Mesendoderm (in vitro differentiated cells): ENCODE measurements at regions not wholly inside any gene's neighbourhood (a gene's known extent, or its start where the extent isn't known, plus 50 kb on each side); places are given as distances from the start of the nearest gene placed in this dataset.
"Not testable (repeated sequence)": the region's sequence is repeated elsewhere in the genome, so short reads cannot be mapped to it uniquely, and the experiment has no call there.

Experiments used
- DNase-seq: peaks from one replicate; pipeline ENCODE4 v3.0.0; 2013
- H2AK5ac ChIP-seq: 2 replicates; pipeline ENCODE4 v1.6.1; 2013; ENCODE audit warnings: low read length, inconsistent platforms
- H2BK120ac ChIP-seq: 2 replicates; pipeline ENCODE4 v1.6.1; 2013; ENCODE audit warnings: low read depth, mild to moderate bottlenecking, low read length, moderate library complexity, mixed read lengths
- H2BK15ac ChIP-seq: replicated peaks from 2 replicates; pipeline ENCODE4 v1.6.1; 2013; ENCODE audit warnings: low read depth, mild to moderate bottlenecking, moderate library complexity
- H2BK5ac ChIP-seq: 2 replicates; pipeline ENCODE4 v1.6.1; 2013; ENCODE audit warnings: low read length, inconsistent platforms
- H3K18ac ChIP-seq: 2 replicates; pipeline ENCODE4 v1.6.1; 2013; ENCODE audit warnings: mild to moderate bottlenecking, low read length, mixed read lengths
- H3K23ac ChIP-seq: one replicate; pipeline ENCODE4 v1.6.1; 2013; ENCODE audit warnings: low read length
- H3K27ac ChIP-seq: 2 replicates; pipeline ENCODE4 v1.5.1; 2013; ENCODE audit warnings: low read depth, mild to moderate bottlenecking, inconsistent platforms, low read length, moderate library complexity
- H3K27me3 ChIP-seq: 2 replicates; pipeline ENCODE4 v1.6.1; 2013; ENCODE audit warnings: low read length, control low read depth, mild to moderate bottlenecking, inconsistent platforms; ENCODE audit not compliant: insufficient read depth, poor library complexity
- H3K36me3 ChIP-seq: 2 replicates; pipeline ENCODE4 v1.6.1; 2013; ENCODE audit warnings: low read length, inconsistent platforms; ENCODE audit not compliant: control insufficient read depth, insufficient read depth
- H3K4ac ChIP-seq: one replicate; pipeline ENCODE4 v1.6.1; 2013; ENCODE audit warnings: low read depth, mild to moderate bottlenecking, low read length, moderate library complexity
- H3K4me1 ChIP-seq: 2 replicates; pipeline ENCODE4 v1.6.1; 2013; ENCODE audit warnings: low read depth, low read length, inconsistent platforms; ENCODE audit not compliant: control insufficient read depth
- H3K4me2 ChIP-seq: 2 replicates; pipeline ENCODE4 v1.6.1; 2013; ENCODE audit warnings: low read length
- H3K4me3 ChIP-seq: 2 replicates; pipeline ENCODE4 v1.5.1; 2013; ENCODE audit warnings: mild to moderate bottlenecking, low read length
- H3K56ac ChIP-seq: one replicate; pipeline ENCODE4 v1.6.1; 2013; ENCODE audit warnings: low read length
- H3K79me1 ChIP-seq: 2 replicates; pipeline ENCODE4 v1.6.1; 2013; ENCODE audit warnings: low read length, inconsistent platforms
- H3K79me2 ChIP-seq: 2 replicates; pipeline ENCODE4 v1.6.1; 2013; ENCODE audit warnings: mild to moderate bottlenecking, low read length; ENCODE audit not compliant: control insufficient read depth, insufficient read depth
- H3K9ac ChIP-seq: 2 replicates; pipeline ENCODE4 v1.6.1; 2013; ENCODE audit warnings: low read length, inconsistent platforms
- H4K5ac ChIP-seq: one replicate; pipeline ENCODE4 v1.6.1; 2013; ENCODE audit warnings: low read length
- H4K8ac ChIP-seq: one replicate; pipeline ENCODE4 v1.6.1; 2013; ENCODE audit warnings: low read depth, mild to moderate bottlenecking, control low read depth, low read length, moderate library complexity
- WGBS: extraction: QIAGEN DNeasy Blood & Tissue Kit; methylation state at CpG from one replicate; pipeline ENCODE4 v1.1.7; 2013; ENCODE audit warnings: low lambda C conversion rate, missing lambda C conversion rate; ENCODE audit not compliant: insufficient coverage; ENCODE audit errors: extremely low coverage; 5-methylcytosine and 5-hydroxymethylcytosine counted together

DNA sequence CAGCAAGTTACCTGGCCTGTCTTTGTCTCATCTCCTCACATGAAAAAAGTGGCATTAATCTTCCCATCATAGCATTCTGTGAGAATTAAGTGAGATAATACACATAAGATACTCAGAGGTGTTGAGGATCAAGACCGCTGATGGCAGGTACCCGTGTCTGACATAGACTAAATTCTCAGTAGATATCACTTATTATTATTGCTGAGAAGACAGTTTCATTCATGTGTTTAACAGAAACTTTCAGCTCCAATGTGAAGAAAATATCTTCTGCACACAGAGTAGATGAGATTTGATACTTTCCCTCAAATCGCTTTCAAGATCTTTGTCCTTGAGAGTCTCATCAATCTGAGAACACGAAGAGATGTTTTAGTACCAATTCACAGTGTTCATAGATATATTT lies 809.4 kb downstream of the TSN start:
- no CpG with 5 or more reads among the region's 4 CpGs for WGBS
- H3K27me3 ChIP-seq, result no peaks in the 10 kb centered on the region
- H4K5ac ChIP-seq, result no peak overlapping the region
- no peak overlapping the region for H4K8ac ChIP-seq
- no peaks in the 10 kb centered on the region for H3K79me1 ChIP-seq
- H3K36me3 ChIP-seq, result no peaks in the 10 kb centered on the region
- H3K4me1 ChIP-seq, result no peaks in the 10 kb centered on the region
- no peak overlapping the region for H3K4me3 ChIP-seq
- no peak overlapping the region for H3K4me2 ChIP-seq
- no peak overlapping the region for H2AK5ac ChIP-seq
- H2BK15ac ChIP-seq, result no peak overlapping the region
- H3K23ac ChIP-seq, result no peak overlapping the region
- H3K4ac ChIP-seq, result no peak overlapping the region
- H2BK120ac ChIP-seq, result no peak overlapping the region
- no peaks in the 10 kb centered on the region for H3K79me2 ChIP-seq
- no peak overlapping the region for H3K9ac ChIP-seq
- H2BK5ac ChIP-seq, result no peak overlapping the region
- no peak overlapping the region for H3K18ac ChIP-seq
- no peak overlapping the region for H3K56ac ChIP-seq
- no peak for DNase-seq
- no peak overlapping the region for H3K27ac ChIP-seq

DNA sequence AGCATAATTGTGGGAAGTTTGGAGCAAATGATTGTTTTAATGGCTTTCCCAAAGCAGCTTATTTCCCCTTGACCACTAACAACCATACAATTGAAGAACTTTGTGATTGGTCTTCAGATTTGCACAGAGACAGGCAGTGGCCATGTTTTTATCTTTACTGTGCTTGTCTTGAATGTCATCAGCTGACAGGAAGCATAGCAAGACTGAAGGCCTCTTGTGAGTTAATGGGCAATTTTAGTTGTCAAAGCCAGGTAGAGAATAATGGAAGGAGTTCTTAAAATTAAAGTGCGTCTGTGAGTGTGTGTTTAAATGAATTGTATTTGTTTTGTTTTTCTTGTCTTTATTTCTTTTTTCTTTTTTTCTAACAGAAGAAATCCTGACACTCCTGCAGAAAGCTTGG lies 809.9 kb downstream of the TSN start:
- Histone ChIP-seq H3K23ac (no peak overlapping the region), H3K27me3 (no peaks in the 10 kb centered on the region), H3K4me1 (no peaks in the 10 kb centered on the region), H4K5ac (no peak overlapping the region), H3K18ac (no peak overlapping the region), H2AK5ac (no peak overlapping the region), H3K9ac (no peak overlapping the region), H2BK120ac (no peak overlapping the region), H3K4me2 (no peak overlapping the region), H3K4me3 (no peak overlapping the region), H3K79me2 (no peaks in the 10 kb centered on the region), H3K4ac (no peak overlapping the region), H2BK15ac (no peak overlapping the region), H3K56ac (no peak overlapping the region), H2BK5ac (no peak overlapping the region), H4K8ac (no peak overlapping the region), H3K79me1 (no peaks in the 10 kb centered on the region), H3K27ac (no peak overlapping the region), H3K36me3 (no peaks in the 10 kb centered on the region)
- DNase-seq, result no peak
- WGBS, result no CpG with 5 or more reads among the region's 1 CpG

DNA sequence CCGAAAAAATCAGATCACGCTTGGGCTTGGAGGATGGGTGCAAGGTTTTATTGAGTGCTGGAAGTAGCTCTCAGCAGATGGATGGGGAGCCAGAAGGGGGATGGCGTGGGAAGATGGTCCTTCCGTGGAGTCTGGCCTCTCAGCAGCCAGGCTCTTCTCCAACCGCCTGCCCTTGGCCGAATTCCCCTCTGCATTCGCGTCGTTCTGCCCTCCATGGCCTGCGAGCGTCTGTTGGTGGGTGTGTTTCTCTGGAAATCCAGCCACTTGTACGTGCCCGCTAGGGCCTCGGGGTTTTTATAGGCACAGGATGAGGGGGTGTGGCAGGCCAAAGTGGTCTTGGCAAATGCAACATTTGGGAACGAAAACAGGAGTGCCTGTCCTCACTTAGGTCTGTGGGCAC lies 815.2 kb downstream of the TSN start:
- H3K36me3 ChIP-seq, result no peaks in the 10 kb centered on the region
- no peak overlapping the region for H2BK120ac ChIP-seq
- no peak overlapping the region for H3K4me3 ChIP-seq
- H2BK5ac ChIP-seq, result no peak overlapping the region
- H4K8ac ChIP-seq, result no peak overlapping the region
- no peak overlapping the region for H2BK15ac ChIP-seq
- H3K79me2 ChIP-seq, result no peaks in the 10 kb centered on the region
- H3K18ac ChIP-seq, result no peak overlapping the region
- no peak overlapping the region for H3K23ac ChIP-seq
- no peaks in the 10 kb centered on the region for H3K4me1 ChIP-seq
- WGBS, result no CpG with 5 or more reads among the region's 15 CpGs
- no peak for DNase-seq
- no peak overlapping the region for H3K56ac ChIP-seq
- H3K9ac ChIP-seq, result no peak overlapping the region
- no peaks in the 10 kb centered on the region for H3K27me3 ChIP-seq
- H3K4ac ChIP-seq, result no peak overlapping the region
- no peak overlapping the region for H3K4me2 ChIP-seq
- no peak overlapping the region for H2AK5ac ChIP-seq
- no peak overlapping the region for H4K5ac ChIP-seq
- no peaks in the 10 kb centered on the region for H3K79me1 ChIP-seq
- H3K27ac ChIP-seq, result no peak overlapping the region

DNA sequence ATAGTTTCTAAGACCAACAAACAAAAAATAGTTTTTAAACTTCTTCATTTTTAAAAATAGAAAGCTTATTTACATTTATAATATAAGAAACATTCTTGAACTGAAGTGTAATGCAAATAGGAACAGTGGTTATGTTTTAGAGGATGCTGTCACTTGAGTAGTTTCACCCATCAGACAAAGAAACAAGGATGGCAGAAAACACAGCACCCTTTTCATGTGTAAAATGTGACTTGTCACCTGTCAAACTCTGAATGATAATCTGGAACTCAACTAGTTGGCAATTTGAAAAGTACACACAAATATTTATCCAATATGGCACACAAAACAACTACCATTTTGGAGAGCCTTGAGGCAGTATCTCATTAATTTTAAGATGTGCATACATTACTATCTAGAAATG lies 816.0 kb downstream of the TSN start:
- H2BK15ac ChIP-seq, H3K18ac ChIP-seq, H3K4me3 ChIP-seq, DNase-seq, H4K8ac ChIP-seq, H3K23ac ChIP-seq, H4K5ac ChIP-seq, H3K79me1 ChIP-seq, H3K27me3 ChIP-seq, H3K4me2 ChIP-seq, H3K4me1 ChIP-seq, H2BK5ac ChIP-seq, H2BK120ac ChIP-seq, H3K36me3 ChIP-seq, H3K4ac ChIP-seq, H3K9ac ChIP-seq, H3K79me2 ChIP-seq, H3K27ac ChIP-seq, H3K56ac ChIP-seq, H2AK5ac ChIP-seq: not testable (repeated sequence)

DNA sequence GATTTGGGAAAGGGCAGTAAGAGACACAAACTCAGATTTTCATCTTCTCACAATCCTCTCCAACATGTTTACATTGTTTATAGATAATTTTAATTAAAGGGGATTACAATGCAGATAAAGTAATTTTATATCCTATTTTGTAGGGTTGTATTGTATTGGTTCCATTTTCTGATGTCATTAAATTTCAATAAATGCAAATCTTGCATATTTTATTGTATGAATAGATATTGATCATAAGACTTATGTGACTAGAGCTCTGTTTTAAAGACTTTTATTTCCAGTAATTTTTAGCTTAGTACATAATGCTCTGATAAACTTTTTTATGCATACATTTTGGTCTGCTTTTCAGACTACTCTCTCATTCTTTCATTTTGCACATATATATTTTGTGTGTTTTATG lies 819.6 kb downstream of the TSN start:
- no peak for DNase-seq
- H3K9ac ChIP-seq, result no peak overlapping the region
- H2BK5ac ChIP-seq, result no peak overlapping the region
- H3K23ac ChIP-seq, result no peak overlapping the region
- H3K27ac ChIP-seq, result no peak overlapping the region
- H2BK15ac ChIP-seq, result no peak overlapping the region
- no peaks in the 10 kb centered on the region for H3K4me1 ChIP-seq
- H4K5ac ChIP-seq, result no peak overlapping the region
- H3K4ac ChIP-seq, result no peak overlapping the region
- H3K56ac ChIP-seq, result no peak overlapping the region
- H2BK120ac ChIP-seq, result no peak overlapping the region
- no peaks in the 10 kb centered on the region for H3K27me3 ChIP-seq
- H3K18ac ChIP-seq, result no peak overlapping the region
- no peaks in the 10 kb centered on the region for H3K36me3 ChIP-seq
- H2AK5ac ChIP-seq, result no peak overlapping the region
- H3K4me2 ChIP-seq, result no peak overlapping the region
- no peak overlapping the region for H4K8ac ChIP-seq
- no peaks in the 10 kb centered on the region for H3K79me2 ChIP-seq
- no peaks in the 10 kb centered on the region for H3K79me1 ChIP-seq
- no peak overlapping the region for H3K4me3 ChIP-seq

DNA sequence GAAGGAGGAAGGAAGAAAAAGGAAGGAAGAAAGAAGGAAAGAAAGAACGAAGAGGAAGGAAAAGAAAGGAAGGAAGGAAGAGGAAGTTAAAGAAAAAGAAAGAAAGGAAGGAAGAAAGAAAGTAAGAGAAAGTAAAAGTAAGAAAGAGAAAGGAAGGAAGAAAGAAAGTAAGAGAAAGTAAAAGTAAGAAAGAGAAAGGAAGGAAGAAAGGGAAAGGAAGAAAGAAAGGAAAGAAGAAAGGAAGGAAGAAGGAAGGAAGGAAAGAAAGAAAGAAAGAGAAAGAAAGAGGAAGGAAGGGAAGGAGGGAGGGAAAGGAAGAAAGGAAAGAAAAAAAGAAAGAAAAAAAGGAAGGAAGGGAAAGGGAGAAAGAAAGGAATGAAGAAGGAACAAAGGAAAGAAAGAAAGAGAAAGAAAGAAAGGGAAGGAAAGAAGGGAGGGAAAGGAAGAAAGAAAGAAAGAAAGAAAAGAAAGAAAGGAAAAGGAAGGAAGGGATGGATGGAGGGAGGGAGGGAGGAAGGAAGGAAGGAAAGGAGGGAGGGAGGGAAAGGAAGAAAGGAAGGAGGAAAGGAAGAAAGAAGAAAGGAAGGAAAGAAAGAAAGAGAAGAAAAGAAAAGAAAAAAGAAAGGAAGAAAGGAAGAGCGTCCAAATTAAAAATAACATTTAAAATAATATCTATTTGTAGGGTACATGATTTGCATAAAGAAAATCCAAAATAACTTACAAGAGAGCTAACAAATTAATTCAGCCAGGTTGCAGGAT lies 827.9 kb downstream of the TSN start:
- no peak overlapping the region for H3K4me3 ChIP-seq
- H2BK15ac ChIP-seq, result no peak overlapping the region
- H2AK5ac ChIP-seq, result no peak overlapping the region
- H3K27me3 ChIP-seq, result no peaks in the 10 kb centered on the region
- H3K4me1 ChIP-seq, result no peaks in the 10 kb centered on the region
- no peak overlapping the region for H3K18ac ChIP-seq
- H3K27ac ChIP-seq, result no peak overlapping the region
- H3K79me1 ChIP-seq, result no peaks in the 10 kb centered on the region
- no peak overlapping the region for H3K4me2 ChIP-seq
- no peak overlapping the region for H3K56ac ChIP-seq
- H2BK5ac ChIP-seq, result no peak overlapping the region
- no peaks in the 10 kb centered on the region for H3K79me2 ChIP-seq
- H2BK120ac ChIP-seq, result no peak overlapping the region
- H4K8ac ChIP-seq, result no peak overlapping the region
- H3K9ac ChIP-seq, result no peak overlapping the region
- WGBS, result 100% methylated on average over 1 of the region's 2 CpGs
- no peak overlapping the region for H3K4ac ChIP-seq
- H3K36me3 ChIP-seq, result no peaks in the 10 kb centered on the region
- no peak overlapping the region for H4K5ac ChIP-seq
- H3K23ac ChIP-seq, result no peak overlapping the region
- DNase-seq, result no peak
